ENCODE measurements at regions not wholly inside any gene's neighbourhood (a gene's known extent, or its start where the extent isn't known, plus 50 kb on each side); places are given as distances from the start of the nearest gene placed in this dataset.

DNA sequence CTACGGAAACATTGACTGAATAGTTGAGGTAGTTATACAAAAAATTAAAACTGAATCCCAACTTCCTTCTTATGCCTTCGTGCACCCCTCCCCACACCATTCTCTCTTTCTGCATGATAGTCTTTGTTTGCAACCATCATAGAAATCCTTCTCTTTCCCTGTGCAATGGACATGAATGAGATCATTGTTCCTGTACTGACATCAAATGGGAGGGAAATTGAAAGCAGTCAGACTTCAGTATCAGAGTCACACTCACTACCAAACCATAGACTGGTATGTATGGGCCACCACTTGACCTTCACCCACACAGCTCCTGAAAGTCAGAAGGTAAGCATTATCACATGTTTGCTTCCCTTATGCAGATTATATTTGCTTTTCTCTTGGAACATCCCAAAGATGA lies 782.8 kb downstream of the BCL11A start:
- Histone ChIP-seq H3K27ac (ENCODE audit: low read length) (no peak overlapping the region), H3K4me3 (ENCODE audit: low read length) (no peak overlapping the region), H3K36me3 (replicated peaks; ENCODE audit: insufficient read depth, low read length) (no peaks in the 10 kb centered on the region), H3K9me3 (replicated peaks; ENCODE audit: insufficient read depth, low read length) (no peaks in the 10 kb centered on the region), H2AFZ (ENCODE audit: low read length) (no peak overlapping the region), H4K20me1 (ENCODE audit: insufficient read depth, low read length) (no peaks in the 10 kb centered on the region), H3K4me1 (ENCODE audit: low read length) (no peaks in the 10 kb centered on the region), H3K79me2 (ENCODE audit: low read length) (no peaks in the 10 kb centered on the region), H3K9me2 (replicated peaks; ENCODE audit: insufficient read depth, low read length) (no peaks in the 10 kb centered on the region), H3K27me3 (replicated peaks; ENCODE audit: insufficient read depth, low read length) (no peaks in the 10 kb centered on the region), H3F3A (ENCODE audit: insufficient read depth, low read length) (no peaks in the 10 kb centered on the region), H3K9ac (ENCODE audit: low read length) (no peak overlapping the region), H3K4me2 (ENCODE audit: low read depth, low read length) (no peak overlapping the region)
- TF ChIP-seq, protein P1, sequence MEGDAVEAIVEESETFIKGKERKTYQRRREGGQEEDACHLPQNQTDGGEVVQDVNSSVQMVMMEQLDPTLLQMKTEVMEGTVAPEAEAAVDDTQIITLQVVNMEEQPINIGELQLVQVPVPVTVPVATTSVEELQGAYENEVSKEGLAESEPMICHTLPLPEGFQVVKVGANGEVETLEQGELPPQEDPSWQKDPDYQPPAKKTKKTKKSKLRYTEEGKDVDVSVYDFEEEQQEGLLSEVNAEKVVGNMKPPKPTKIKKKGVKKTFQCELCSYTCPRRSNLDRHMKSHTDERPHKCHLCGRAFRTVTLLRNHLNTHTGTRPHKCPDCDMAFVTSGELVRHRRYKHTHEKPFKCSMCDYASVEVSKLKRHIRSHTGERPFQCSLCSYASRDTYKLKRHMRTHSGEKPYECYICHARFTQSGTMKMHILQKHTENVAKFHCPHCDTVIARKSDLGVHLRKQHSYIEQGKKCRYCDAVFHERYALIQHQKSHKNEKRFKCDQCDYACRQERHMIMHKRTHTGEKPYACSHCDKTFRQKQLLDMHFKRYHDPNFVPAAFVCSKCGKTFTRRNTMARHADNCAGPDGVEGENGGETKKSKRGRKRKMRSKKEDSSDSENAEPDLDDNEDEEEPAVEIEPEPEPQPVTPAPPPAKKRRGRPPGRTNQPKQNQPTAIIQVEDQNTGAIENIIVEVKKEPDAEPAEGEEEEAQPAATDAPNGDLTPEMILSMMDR (IDR thresholded peaks at IDR 0.05; ENCODE audit: low read length): no peak
- TF ChIP-seq EZH2phosphoT487 (IDR thresholded peaks at IDR 0.05; ENCODE audit: low read length): no peak
- no peak for TF ChIP-seq EZH2 (optimal IDR thresholded peaks at IDR 0.05; ENCODE audit: low read depth, low read length)
- no peak for DNase-seq

DNA sequence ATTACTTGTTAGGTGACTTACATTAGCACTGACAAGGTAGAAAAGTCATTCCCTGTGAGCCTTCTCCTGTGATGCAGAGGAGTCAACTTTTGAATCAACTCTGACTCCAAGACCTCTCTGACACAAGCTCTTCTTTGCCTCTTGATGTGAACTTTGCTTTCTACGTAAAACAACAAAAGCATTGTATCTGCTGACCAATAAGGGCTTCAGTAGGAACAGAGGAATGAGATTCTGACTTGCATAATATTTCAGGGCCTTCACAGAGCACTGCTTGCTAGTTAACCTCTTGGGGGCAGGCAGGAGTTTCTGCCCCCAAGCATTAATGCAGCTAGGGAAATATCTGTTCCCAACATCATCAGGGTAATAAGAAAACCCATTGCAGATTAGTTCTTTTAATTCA lies 791.5 kb downstream of the BCL11A start:
- H3K9ac ChIP-seq (ENCODE audit: low read length): no peak overlapping the region
- H3K27me3 ChIP-seq (replicated peaks; ENCODE audit: insufficient read depth, low read length): no peaks in the 10 kb centered on the region
- no peaks in the 10 kb centered on the region for H3F3A ChIP-seq (ENCODE audit: insufficient read depth, low read length)
- no peaks in the 10 kb centered on the region for H3K36me3 ChIP-seq (replicated peaks; ENCODE audit: insufficient read depth, low read length)
- H3K9me3 ChIP-seq (replicated peaks; ENCODE audit: insufficient read depth, low read length): no peaks in the 10 kb centered on the region
- no peak overlapping the region for H3K27ac ChIP-seq (ENCODE audit: low read length)
- no peaks in the 10 kb centered on the region for H3K4me1 ChIP-seq (ENCODE audit: low read length)
- no peak overlapping the region for H3K4me2 ChIP-seq (ENCODE audit: low read depth, low read length)
- no peak for DNase-seq
- H3K79me2 ChIP-seq (ENCODE audit: low read length): no peaks in the 10 kb centered on the region
- H3K9me2 ChIP-seq (replicated peaks; ENCODE audit: insufficient read depth, low read length): no peaks in the 10 kb centered on the region
- H4K20me1 ChIP-seq (ENCODE audit: insufficient read depth, low read length): no peaks in the 10 kb centered on the region
- no peak overlapping the region for H2AFZ ChIP-seq (ENCODE audit: low read length)
- TF ChIP-seq, protein P1 (IDR thresholded peaks at IDR 0.05; ENCODE audit: low read length): no peak
- TF ChIP-seq EZH2phosphoT487 (IDR thresholded peaks at IDR 0.05; ENCODE audit: low read length) (no peak), EZH2 (optimal IDR thresholded peaks at IDR 0.05; ENCODE audit: low read depth, low read length) (no peak)
- no peak overlapping the region for H3K4me3 ChIP-seq (ENCODE audit: low read length)

DNA sequence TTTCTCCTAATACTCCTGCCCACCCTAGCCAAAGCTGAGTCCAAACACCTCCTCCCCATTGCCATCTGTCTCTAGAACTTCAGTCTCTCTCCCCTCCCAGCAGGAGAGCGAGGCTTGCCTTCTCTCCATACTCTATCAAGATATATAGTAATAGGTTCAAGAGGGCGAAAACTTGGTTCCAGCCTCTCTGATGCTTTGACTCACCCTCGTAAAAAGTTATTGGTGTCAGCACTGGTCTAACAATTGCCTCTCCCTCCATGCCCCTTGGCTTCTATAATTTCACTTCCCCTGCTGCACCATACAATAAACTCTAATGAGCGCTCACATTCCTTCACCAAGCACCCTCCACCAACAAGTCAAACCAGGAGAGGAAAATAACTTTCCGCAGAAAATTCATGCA lies 797.3 kb downstream of the BCL11A start:
- Histone ChIP-seq H3K9me3 (replicated peaks; ENCODE audit: insufficient read depth, low read length) (no peaks in the 10 kb centered on the region), H3K27ac (ENCODE audit: low read length) (no peak overlapping the region), H3K36me3 (replicated peaks; ENCODE audit: insufficient read depth, low read length) (no peaks in the 10 kb centered on the region), H3K79me2 (ENCODE audit: low read length) (no peaks in the 10 kb centered on the region), H3F3A (ENCODE audit: insufficient read depth, low read length) (no peaks in the 10 kb centered on the region), H2AFZ (ENCODE audit: low read length) (no peak overlapping the region), H3K4me3 (ENCODE audit: low read length) (no peak overlapping the region), H4K20me1 (ENCODE audit: insufficient read depth, low read length) (no peaks in the 10 kb centered on the region), H3K9me2 (replicated peaks; ENCODE audit: insufficient read depth, low read length) (no peaks in the 10 kb centered on the region), H3K9ac (ENCODE audit: low read length) (no peak overlapping the region), H3K4me1 (ENCODE audit: low read length) (no peaks in the 10 kb centered on the region), H3K27me3 (replicated peaks; ENCODE audit: insufficient read depth, low read length) (no peaks in the 10 kb centered on the region), H3K4me2 (ENCODE audit: low read depth, low read length) (no peak overlapping the region)
- DNase-seq: no peak
- TF ChIP-seq, protein P1 (IDR thresholded peaks at IDR 0.05; ENCODE audit: low read length): no peak
- TF ChIP-seq EZH2phosphoT487 (IDR thresholded peaks at IDR 0.05; ENCODE audit: low read length) (no peak), EZH2 (optimal IDR thresholded peaks at IDR 0.05; ENCODE audit: low read depth, low read length) (no peak)

Measured in MM.1S (cell line).